Stimulated activated naive B cell treated with anti-CD40 and anti-IgM and Interleukin-4, amounts not matched to agents 10 μg/mL and 1 μg/mL and 100 μg/mL, for 72 hours (primary cell): ENCODE measurements at regions not wholly inside any gene's neighbourhood (a gene's known extent, or its start where the extent isn't known, plus 50 kb on each side); places are given as distances from the start of the nearest gene placed in this dataset.

Experiments
- ATAC-seq, 2 donors: fragments of 150-1000 bp; cut with Tn5 transposase; replicated peaks; 2 replicates each; pipeline ENCODE4 v1.10.0; 2021; ENCODE audit warnings: moderate library complexity in 1 of 2
- DNase-seq: peaks from one replicate; pipeline ENCODE4 v3.0.0; 2021
- H3K27ac Mint-ChIP-seq: one replicate; pipeline ENCODE4 v1.8.0; 2022; ENCODE audit warnings: mild to moderate bottlenecking, mixed read lengths
- H3K27me3 Mint-ChIP-seq, 2 donors: one replicate each; pipeline ENCODE4 v1.8.0; 2022; ENCODE audit warnings: mixed read lengths in 2 of 2
- H3K36me3 Mint-ChIP-seq, 2 donors: one replicate each; pipeline ENCODE4 v1.8.0; 2022; ENCODE audit warnings: mixed read lengths in 2 of 2, mild to moderate bottlenecking in 1 of 2
- H3K4me1 Mint-ChIP-seq, 2 donors: one replicate each; pipeline ENCODE4 v1.8.0; 2022; ENCODE audit warnings: mixed read lengths in 2 of 2, mild to moderate bottlenecking in 1 of 2
- H3K4me3 Mint-ChIP-seq, 2 donors: one replicate each; pipeline ENCODE4 v1.8.0; 2022; ENCODE audit warnings: mild to moderate bottlenecking in 2 of 2, mixed read lengths in 2 of 2, moderate library complexity in 1 of 2
- H3K9me3 Mint-ChIP-seq, 2 donors: one replicate each; pipeline ENCODE4 v1.8.0; 2022; ENCODE audit warnings: mixed read lengths in 2 of 2, mild to moderate bottlenecking in 1 of 2

- DNase-seq: no peak
- no peaks in the 10 kb centered on the region for H3K4me1 Mint-ChIP-seq
- no peak for ATAC-seq
- H3K27ac Mint-ChIP-seq: no peak overlapping the region
- peaks cover 6 to 7% of the 10 kb centered on the region in 2 donors for H3K9me3 Mint-ChIP-seq
- H3K36me3 Mint-ChIP-seq: no peaks in the 10 kb centered on the region
- no peaks in the 10 kb centered on the region for H3K27me3 Mint-ChIP-seq
- H3K4me3 Mint-ChIP-seq: no peak overlapping the region
Observed at GRCh38 chr13:19072543-19072942, 109.1 kb downstream of the TUBA3C start.

- H3K4me1 Mint-ChIP-seq: no peaks in the 10 kb centered on the region
- H3K36me3 Mint-ChIP-seq: no peaks in the 10 kb centered on the region
- H3K4me3 Mint-ChIP-seq: no peak overlapping the region
- peaks cover 6 to 7% of the 10 kb centered on the region in 2 donors for H3K9me3 Mint-ChIP-seq
- DNase-seq: no peak
- no peak for ATAC-seq
- H3K27me3 Mint-ChIP-seq: no peaks in the 10 kb centered on the region
- H3K27ac Mint-ChIP-seq: no peak overlapping the region
Observed at GRCh38 chr13:19071161-19071936, 110.3 kb downstream of the TUBA3C start.

- Mint-ChIP-seq H3K27me3 (no peaks in the 10 kb centered on the region), H3K4me3 (no peak overlapping the region), H3K4me1 (no peaks in the 10 kb centered on the region), H3K27ac (no peak overlapping the region), H3K36me3 (no peaks in the 10 kb centered on the region), H3K9me3 (peaks cover 6 to 7% of the 10 kb centered on the region in 2 donors)
- no peak for DNase-seq
- no peak for ATAC-seq
Observed at GRCh38 chr13:19070398-19070735, 111.3 kb downstream of the TUBA3C start.

- no peaks in the 10 kb centered on the region for H3K4me1 Mint-ChIP-seq
- no peak overlapping the region for H3K27ac Mint-ChIP-seq
- no peaks in the 10 kb centered on the region for H3K27me3 Mint-ChIP-seq
- no peak overlapping the region for H3K4me3 Mint-ChIP-seq
- ATAC-seq (no peak), DNase-seq (no peak)
- peaks cover 6% of the 10 kb centered on the region in 2 donors for H3K9me3 Mint-ChIP-seq
- no peaks in the 10 kb centered on the region for H3K36me3 Mint-ChIP-seq
Observed at GRCh38 chr13:19069684-19070397, 111.8 kb downstream of the TUBA3C start.

GRCh38 chr13:19068691-19069090, 112.9 kb downstream of the TUBA3C start:
- no peaks in the 10 kb centered on the region for H3K36me3 Mint-ChIP-seq
- peaks cover 7 to 8% of the 10 kb centered on the region in 2 donors for H3K9me3 Mint-ChIP-seq
- H3K27me3 Mint-ChIP-seq: no peaks in the 10 kb centered on the region
- DNase-seq (no peak), ATAC-seq (no peak)
- no peak overlapping the region for H3K4me3 Mint-ChIP-seq
- no peak overlapping the region for H3K27ac Mint-ChIP-seq
- H3K4me1 Mint-ChIP-seq: no peaks in the 10 kb centered on the region

GRCh38 chr13:19067767-19068166, 113.9 kb downstream of the TUBA3C start:
- H3K9me3 Mint-ChIP-seq: peaks cover 8 to 9% of the 10 kb centered on the region in 2 donors
- no peak for ATAC-seq
- no peak for DNase-seq
- H3K4me1 Mint-ChIP-seq: no peaks in the 10 kb centered on the region
- no peaks in the 10 kb centered on the region for H3K36me3 Mint-ChIP-seq
- H3K27me3 Mint-ChIP-seq: no peaks in the 10 kb centered on the region
- no peak overlapping the region for H3K4me3 Mint-ChIP-seq
- no peak overlapping the region for H3K27ac Mint-ChIP-seq

GRCh38 chr13:19062801-19063200, 118.8 kb downstream of the TUBA3C start:
- no peaks in the 10 kb centered on the region for H3K27me3 Mint-ChIP-seq
- no peak overlapping the region for H3K4me3 Mint-ChIP-seq
- DNase-seq: no peak
- H3K27ac Mint-ChIP-seq: no peak overlapping the region
- no peaks in the 10 kb centered on the region for H3K4me1 Mint-ChIP-seq
- ATAC-seq: no peak
- H3K9me3 Mint-ChIP-seq: peaks cover 8 to 14% of the 10 kb centered on the region in 2 donors
- H3K36me3 Mint-ChIP-seq: no peaks in the 10 kb centered on the region

- H3K27me3 Mint-ChIP-seq: no peaks in the 10 kb centered on the region
- H3K4me3 Mint-ChIP-seq: no peak overlapping the region
- H3K36me3 Mint-ChIP-seq: no peaks in the 10 kb centered on the region
- no peak overlapping the region for H3K27ac Mint-ChIP-seq
- no peak for ATAC-seq
- H3K9me3 Mint-ChIP-seq: peaks cover 8 to 14% of the 10 kb centered on the region in 2 donors
- DNase-seq: no peak
- H3K4me1 Mint-ChIP-seq: no peaks in the 10 kb centered on the region
Observed at GRCh38 chr13:19062019-19062646, 119.5 kb downstream of the TUBA3C start.

- ATAC-seq (no peak), DNase-seq (no peak)
- no peaks in the 10 kb centered on the region for H3K27me3 Mint-ChIP-seq
- no peaks in the 10 kb centered on the region for H3K4me1 Mint-ChIP-seq
- no peak overlapping the region for H3K27ac Mint-ChIP-seq
- no peaks in the 10 kb centered on the region for H3K36me3 Mint-ChIP-seq
- peaks cover 8 to 14% of the 10 kb centered on the region in 2 donors for H3K9me3 Mint-ChIP-seq
- H3K4me3 Mint-ChIP-seq: no peak overlapping the region
Observed at GRCh38 chr13:19061278-19061677, 120.3 kb downstream of the TUBA3C start.

GRCh38 chr13:19060311-19061002, 121.2 kb downstream of the TUBA3C start:
- H3K27ac Mint-ChIP-seq: no peak overlapping the region
- no peak overlapping the region for H3K4me3 Mint-ChIP-seq
- peaks cover 8 to 13% of the 10 kb centered on the region in 2 donors for H3K9me3 Mint-ChIP-seq
- ATAC-seq (no peak), DNase-seq (no peak)
- no peaks in the 10 kb centered on the region for H3K27me3 Mint-ChIP-seq
- no peaks in the 10 kb centered on the region for H3K36me3 Mint-ChIP-seq
- no peaks in the 10 kb centered on the region for H3K4me1 Mint-ChIP-seq

- no peak for DNase-seq
- Mint-ChIP-seq H3K4me1 (no peaks in the 10 kb centered on the region), H3K27me3 (no peaks in the 10 kb centered on the region)
Observed at GRCh38 chr13:19059016-19059780, 122.4 kb downstream of the TUBA3C start.

GRCh38 chr13:19058566-19058965, 123.1 kb downstream of the TUBA3C start:
- Mint-ChIP-seq H3K27me3 (no peaks in the 10 kb centered on the region), H3K4me1 (no peaks in the 10 kb centered on the region), H3K27ac (no peak overlapping the region), H3K4me3 (no peak overlapping the region), H3K36me3 (no peaks in the 10 kb centered on the region), H3K9me3 (peaks cover 0 to 6% of the 10 kb centered on the region in 2 donors)
- ATAC-seq: no peak
- DNase-seq: no peak

More at GRCh38 chr13:19059016-19059780, 122.4 kb downstream of the TUBA3C start:
- H3K4me3 Mint-ChIP-seq: no peak overlapping the region
- H3K9me3 Mint-ChIP-seq: peaks cover 3 to 10% of the 10 kb centered on the region in 2 donors
- H3K27ac Mint-ChIP-seq: no peak overlapping the region
- no peak for ATAC-seq
- no peaks in the 10 kb centered on the region for H3K36me3 Mint-ChIP-seq

GRCh38 chr13:19057588-19058340, 123.9 kb downstream of the TUBA3C start:
- Mint-ChIP-seq H3K4me1 (no peaks in the 10 kb centered on the region), H3K27ac (no peak overlapping the region), H3K9me3 (peaks cover 0 to 5% of the 10 kb centered on the region in 2 donors), H3K27me3 (no peaks in the 10 kb centered on the region), H3K36me3 (no peaks in the 10 kb centered on the region), H3K4me3 (no peak overlapping the region)
- no peak for DNase-seq
- ATAC-seq: no peak
